GM21526 (cell line): ENCODE measurements at regions not wholly inside any gene's neighbourhood (a gene's known extent, or its start where the extent isn't known, plus 50 kb on each side); places are given as distances from the start of the nearest gene placed in this dataset.

Source experiments
- ATAC-seq: cut with Tn5 transposase; IDR thresholded peaks from one replicate; pipeline ENCODE4 v1.9.1; 2021; ENCODE audit warnings: moderate library complexity; ENCODE audit not compliant: unreplicated experiment, low FRiP score

DNA sequence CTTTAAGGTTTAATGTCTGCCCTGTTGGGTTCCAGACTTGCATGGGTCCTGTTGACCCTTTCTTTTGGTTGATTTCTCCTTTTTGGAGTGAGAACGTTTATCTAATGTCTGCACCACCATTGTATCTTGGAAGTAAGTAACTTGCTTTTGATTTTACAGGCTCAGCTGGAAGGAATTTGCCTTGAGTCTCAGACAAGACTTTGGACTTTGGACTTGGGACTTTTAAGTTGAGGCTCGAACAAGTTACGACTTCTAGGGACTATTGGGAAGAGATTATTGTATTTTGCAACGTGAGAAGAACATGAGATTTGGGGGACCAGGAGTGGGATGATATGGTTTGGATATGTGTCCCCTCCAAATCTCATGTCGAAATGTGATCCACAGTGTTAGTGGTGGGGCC lies 267.7 kb downstream of the GLI2 start:
- ATAC-seq = no peak

- no peak for ATAC-seq
Observed at GRCh38 chr2:121004359-121004758, 268.7 kb downstream of the GLI2 start.

DNA sequence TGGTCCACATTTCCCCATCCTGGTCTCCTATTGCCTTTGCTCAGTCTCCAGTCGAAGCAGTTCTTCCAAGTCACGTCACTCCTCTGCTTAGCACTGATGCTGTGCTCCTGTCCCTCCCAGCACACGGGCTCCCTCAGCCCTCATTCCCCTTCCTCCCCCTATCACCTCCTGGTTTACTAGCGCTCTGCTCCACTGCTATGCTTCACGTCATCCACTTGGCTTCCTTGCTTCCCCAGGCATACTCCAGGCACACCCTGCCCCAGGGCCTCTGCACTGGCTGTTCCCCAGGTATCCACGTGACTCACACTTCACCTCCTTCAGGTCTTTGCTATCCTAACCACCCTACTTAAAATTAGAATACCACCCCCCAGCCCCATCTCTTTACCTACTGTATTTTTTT lies 269.3 kb downstream of the GLI2 start:
- no peak for ATAC-seq

DNA sequence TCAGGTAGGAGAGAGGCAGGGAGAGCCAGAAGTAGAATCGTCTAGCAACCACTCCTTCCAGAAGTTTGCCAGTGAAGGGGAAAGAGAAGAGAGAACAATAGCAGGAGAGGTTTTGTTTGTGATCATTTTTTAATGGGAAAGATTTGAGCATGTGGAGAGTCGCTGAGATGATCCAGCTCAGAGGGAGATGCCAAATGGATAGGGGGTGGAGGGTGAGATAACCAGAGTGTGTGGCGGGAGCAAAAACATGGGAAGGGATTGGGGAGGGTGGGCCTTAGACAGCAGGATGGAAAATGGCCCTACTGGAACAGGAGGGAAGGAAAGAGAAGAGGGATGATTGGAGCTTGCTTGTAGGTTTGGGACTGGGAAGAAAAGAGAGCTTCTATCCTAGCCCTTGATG lies 269.8 kb downstream of the GLI2 start:
- no peak for ATAC-seq

DNA sequence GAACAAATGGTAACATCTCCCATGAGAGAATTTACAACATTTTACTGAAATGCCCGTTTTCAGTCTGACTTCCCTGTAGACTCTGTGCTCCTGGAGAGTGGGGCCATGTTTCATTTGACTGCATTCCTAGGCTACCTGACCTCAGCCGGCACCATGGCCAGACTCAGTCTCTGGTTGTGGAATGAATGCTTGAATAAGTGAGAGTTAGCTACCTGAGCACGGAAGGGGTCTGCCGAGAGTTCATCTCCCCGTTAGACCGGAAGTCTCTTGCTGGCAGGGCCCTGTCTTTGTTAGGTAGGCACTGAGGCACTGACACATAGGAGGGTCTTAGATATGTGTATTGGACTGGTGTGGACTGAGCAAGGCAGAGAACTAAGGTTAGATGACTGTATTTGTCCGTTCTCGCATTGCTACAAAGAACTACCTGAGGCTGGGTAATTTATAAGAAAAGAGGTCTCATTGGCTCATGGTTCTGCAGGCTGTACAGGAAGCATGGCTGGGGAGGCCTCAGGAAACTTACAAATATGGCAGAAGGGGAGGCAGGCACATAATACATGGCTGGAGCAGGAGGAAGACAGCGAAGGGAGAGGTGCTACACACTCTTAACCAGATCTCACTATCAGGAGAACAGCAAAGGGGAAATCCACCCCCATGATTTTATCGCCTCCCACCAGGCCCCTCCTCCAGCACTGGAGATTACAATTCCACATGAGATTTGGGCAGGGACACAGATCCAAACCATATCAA lies 271.2 kb downstream of the GLI2 start:
- ATAC-seq = no peak

DNA sequence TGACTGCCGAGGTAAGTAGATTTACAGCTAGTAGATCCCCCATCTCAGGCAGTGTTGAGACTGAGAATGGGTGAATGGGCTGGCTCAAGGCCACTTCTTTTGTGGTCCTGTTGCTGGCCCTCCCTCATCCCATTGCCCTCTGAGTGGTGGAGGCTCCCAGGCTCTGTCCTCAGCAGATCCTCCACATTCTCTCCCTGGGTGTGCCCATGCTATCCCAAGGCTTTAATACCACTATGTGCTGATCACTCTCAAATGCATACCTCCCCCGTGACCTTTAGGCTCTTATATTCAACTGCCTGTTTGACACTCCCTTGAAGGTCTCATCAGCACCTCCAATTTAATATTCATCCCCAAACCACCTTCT lies 271.8 kb downstream of the GLI2 start:
- no peak for ATAC-seq

- no peak for ATAC-seq
Observed at GRCh38 chr2:121008975-121009374, 273.3 kb downstream of the GLI2 start.

DNA sequence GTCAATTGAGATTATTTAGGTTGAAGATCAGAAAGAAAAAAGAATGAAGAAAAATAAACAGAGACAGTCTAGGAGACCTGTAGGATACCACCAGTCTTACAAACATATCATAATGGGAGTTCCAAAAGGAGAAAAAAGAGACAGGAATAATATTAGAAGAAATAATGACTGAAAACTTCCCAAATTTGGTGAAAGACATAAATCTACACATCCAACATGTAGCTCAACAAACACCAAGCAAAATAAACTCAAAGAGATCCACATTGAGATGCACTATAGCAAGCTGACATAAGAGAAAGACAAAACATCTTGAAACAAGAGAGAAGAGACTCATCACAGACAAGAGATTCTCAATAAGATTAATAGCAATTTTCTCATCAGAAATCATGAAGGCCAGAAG lies 274.0 kb downstream of the TFCP2L1 start:
- ATAC-seq = no peak

- ATAC-seq = no peak
Observed at GRCh38 chr2:121014876-121015275, 270.1 kb downstream of the TFCP2L1 start.

- ATAC-seq = no peak
Observed at GRCh38 chr2:121015971-121016485, 269.0 kb downstream of the TFCP2L1 start.

GRCh38 chr2:121017396-121017795 lies 267.6 kb downstream of the TFCP2L1 start:
- no peak for ATAC-seq

DNA sequence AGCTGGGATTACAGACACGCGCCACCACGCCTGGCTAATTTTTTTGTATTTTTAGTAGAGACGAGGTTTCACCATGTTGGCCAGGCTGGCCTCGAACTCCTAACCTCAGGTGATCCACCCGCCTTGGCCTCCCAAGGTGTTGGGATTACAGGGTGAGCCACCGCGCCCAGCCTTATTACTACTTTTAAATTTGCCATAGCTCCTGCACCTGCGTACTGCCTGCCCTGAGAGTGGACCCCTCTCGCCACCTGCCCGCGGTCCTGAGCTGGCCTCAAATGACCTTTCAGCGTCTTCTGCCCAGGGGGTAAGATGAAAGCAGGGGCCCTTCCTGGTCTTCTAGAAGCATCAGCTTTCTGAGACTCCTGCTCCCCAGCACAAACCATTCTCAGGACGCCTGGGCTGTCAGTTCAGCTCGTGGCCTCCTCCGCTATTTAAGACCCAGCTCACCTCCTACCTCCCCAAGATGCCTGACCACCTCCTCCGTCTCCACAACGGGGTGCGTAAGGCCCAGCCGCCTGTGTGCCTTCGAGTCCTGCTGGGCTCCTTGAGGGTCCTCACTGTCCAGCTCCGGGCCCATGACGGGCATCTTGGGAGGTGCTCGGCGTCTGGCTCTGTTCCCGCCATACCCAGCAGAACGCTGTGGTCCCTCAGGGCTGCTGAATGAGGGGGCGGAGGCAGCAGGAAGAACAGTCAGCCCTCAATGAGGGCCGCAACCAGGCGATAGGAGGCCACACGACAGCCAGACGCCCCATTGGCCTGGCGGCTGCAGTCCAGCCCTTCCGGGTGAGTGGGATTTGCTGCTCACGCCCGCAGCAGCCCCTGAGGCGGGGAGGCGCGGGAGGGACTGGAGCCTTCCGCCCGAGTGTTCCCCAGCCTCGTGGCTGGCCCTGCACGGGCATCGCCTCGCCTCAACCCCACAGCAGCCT lies 266.6 kb downstream of the TFCP2L1 start:
- ATAC-seq = no peak

DNA sequence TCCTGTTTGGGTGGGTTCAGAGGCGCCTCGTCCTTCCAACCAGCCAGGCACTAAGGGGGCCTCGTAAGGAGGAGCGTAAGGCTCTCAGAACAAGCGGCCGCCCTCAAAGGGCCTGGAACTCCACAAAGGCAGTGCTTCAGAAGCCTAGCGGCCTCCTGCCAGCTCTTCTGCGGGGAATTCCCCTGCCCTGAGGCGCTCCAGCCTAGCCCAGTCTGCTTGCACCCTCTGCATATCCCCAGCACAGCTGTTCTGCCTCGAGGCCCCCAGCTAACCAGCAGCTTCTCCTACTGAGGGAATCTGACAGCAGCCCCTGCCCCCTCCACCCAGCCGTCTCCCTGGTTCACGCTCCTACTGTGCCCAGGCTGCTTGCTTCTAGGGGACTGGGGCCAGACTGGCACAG lies 265.9 kb downstream of the TFCP2L1 start:
- ATAC-seq = no peak

GRCh38 chr2:121019756-121020155 lies 265.2 kb downstream of the TFCP2L1 start:
- no peak for ATAC-seq

- no peak for ATAC-seq
Observed at GRCh38 chr2:121021685-121022084, 263.3 kb downstream of the TFCP2L1 start.

- ATAC-seq = no peak
Observed at GRCh38 chr2:121028577-121028976, 256.4 kb downstream of the TFCP2L1 start.

GRCh38 chr2:121030523-121030922 lies 254.5 kb downstream of the TFCP2L1 start:
- ATAC-seq = no peak

DNA sequence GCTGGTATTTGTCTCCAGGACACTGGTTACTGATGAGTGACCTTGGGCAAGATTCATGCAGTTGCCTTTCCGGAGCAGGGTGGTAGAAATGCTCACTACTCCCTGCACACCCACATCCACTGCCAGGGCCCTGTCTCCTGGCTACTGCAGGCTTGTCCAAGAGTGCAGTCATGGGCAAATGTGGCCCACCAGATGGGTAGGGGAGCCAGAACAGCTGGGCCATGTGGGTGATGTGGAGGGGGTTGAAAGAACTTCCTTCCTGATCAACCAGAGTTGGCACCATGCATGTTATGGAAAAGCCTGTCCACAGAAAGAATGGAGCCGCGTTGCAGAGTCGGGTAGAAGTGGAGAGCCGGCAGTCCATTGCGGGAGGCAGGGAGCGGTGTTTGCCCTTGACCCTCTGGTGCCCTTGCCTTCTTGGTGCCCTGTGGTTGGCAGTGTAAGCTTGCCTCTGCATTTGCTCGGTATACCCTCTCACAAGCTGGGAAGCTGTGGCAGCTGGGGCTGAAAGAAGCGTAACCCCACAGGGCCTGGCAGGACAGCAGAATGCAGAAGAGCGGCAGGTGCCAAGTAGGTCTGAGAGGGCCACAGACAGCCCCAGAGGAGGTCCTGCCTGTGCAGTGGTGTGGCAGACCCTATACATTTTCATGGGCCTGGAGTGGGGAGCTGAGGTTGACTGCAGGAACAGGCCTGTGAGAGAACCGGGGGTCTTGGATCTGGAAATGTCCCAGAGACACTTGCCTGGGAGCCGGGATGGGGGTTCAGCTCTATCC lies 253.2 kb downstream of the TFCP2L1 start:
- no peak for ATAC-seq

GRCh38 chr2:121033461-121033996 lies 251.5 kb downstream of the TFCP2L1 start:
- ATAC-seq = no peak

DNA sequence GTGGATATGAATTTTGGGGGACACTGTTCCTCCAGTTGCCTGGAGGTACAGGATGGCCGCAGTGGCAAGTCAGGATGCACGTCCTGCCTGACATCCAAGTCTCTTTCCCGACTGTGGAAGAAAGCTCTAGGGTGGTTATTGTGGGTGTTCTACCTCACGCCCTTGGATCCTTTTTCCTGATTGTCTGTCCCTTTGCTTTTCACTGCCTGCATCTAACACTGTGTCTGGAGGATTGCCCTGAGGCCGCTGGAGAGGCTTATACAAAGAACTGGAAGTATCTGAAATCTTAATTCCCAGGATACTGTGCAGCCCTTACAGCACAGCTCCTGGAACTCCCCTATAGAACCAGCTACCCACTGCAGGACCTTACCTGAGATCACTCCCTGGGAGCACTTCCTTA lies 250.5 kb downstream of the TFCP2L1 start:
- ATAC-seq = no peak
